Activated CD8-positive, alpha-beta memory T cell treated with anti-CD3 and anti-CD28 coated beads for 36 hours (primary cell): ENCODE measurements at regions not wholly inside any gene's neighbourhood (a gene's known extent, or its start where the extent isn't known, plus 50 kb on each side); places are given as distances from the start of the nearest gene placed in this dataset.

Experiments
- CTCF ChIA-PET: fragments of 350-600 bp; sonication (Branson Sonifier 250); formaldehyde crosslinking; loops from one replicate; lab custom pipeline; 2021; ENCODE audit warnings: antibody characterized with exemption; lab: Charles Lee
- POLR2A ChIA-PET: fragments of 350-600 bp; sonication (Branson Sonifier 250); formaldehyde crosslinking; loops from one replicate; lab custom pipeline; 2021; ENCODE audit warnings: antibody characterized with exemption; lab: Charles Lee

DNA sequence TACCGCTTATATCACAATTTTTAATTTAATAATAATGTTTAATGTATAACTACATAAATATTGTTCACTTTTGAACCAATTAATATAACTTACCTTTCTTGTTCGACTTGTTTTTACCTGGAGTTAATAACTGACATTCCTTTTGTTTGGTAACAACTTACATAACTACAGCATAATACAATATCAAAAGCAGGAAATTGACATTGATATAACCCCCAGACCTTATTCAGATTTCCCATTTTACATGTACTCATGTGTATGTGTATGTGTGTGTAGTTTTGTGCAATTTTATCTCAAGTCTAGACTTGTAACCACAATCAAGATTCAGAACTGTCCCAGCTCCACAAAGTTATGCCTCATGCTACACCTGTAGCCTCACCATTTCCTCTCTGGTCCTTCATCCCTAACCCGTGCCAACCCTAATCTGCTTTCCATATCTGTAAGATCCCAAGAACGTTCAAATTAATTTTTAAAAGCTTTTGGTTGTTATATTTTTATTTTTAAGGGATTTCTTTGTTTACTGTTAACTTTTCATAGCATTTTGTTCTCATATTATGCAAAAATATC lies 190.6 kb downstream of the MANEA start:
- CTCF ChIA-PET: interaction anchor here (0.6 kb wide), 1 partner anchor 1069 kb away, joined by 3 read pairs; no protein-coding TSS in a partner anchor

DNA sequence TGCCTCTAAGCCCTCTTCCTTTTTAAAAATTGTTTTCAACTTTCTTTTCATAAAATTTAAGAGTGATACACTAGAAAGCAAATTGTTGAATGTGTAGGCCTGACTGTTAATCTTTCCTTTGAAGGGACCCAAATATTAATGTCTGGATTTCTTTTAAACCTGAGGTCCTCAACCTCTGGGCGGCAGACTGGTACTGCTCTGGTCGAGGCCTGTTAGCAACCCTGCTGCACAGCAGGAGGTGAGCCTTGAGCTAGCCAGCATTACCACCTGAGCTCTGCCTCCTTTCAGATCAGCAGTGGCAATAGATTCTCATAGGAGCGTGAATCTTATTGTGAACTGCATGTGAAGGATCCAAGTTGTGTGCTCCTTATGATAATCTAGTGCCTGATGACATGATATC lies 191.2 kb downstream of the MANEA start:
- ChIA-PET POLR2A (no interaction called here), CTCF (no interaction called here)

More for the DNA sequence above, 190.6 kb downstream of the MANEA start:
- POLR2A ChIA-PET: no interaction called here

DNA sequence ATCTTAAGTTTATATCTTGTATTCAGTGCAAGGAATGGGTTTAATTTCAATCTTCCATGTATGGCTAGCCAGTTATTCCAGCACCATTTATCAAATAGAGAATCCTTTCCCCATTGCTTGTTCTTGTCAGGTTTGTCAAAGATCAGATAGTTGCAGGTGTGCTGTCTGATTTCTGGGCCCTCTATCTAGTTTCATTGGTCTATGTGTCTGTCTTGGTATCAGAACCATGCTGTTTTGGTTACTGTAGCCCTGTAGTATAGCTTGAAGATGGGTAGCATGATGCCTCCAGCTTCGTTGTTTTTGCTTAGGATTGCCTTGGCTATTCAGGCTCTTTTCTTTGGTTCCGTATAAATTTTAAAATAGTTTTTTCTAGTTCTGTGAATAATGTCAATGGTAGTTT lies 200.0 kb downstream of the MANEA start:
- ChIA-PET POLR2A (no interaction called here), CTCF (no interaction called here)

DNA sequence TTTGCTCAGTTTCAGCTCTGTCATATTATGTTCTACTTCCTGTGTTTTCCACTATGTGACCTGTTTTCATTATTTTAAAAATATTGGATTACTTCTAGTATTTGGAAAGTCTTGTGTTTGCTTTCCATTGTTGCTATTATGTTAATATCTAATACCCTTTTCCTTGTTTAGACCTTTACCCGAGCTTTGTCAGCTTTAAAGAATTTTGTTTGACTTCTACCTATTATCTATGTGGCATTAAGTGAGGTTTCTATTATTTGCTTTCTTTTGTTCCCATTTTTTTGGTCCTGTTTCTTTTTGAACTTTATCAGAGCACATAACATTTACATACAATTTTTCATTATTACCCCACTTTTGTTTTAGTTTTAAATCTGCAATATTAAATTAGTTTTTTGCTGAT lies 202.7 kb downstream of the MANEA start:
- POLR2A ChIA-PET: no interaction called here
- CTCF ChIA-PET: no interaction called here

GRCh38 chr6:95784019-95784418 lies 206.7 kb downstream of the MANEA start:
- CTCF ChIA-PET: no interaction called here
- POLR2A ChIA-PET: no interaction called here

- CTCF ChIA-PET: no interaction called here
- POLR2A ChIA-PET: no interaction called here
Measured at GRCh38 chr6:95784869-95785268, 207.5 kb downstream of the MANEA start.

DNA sequence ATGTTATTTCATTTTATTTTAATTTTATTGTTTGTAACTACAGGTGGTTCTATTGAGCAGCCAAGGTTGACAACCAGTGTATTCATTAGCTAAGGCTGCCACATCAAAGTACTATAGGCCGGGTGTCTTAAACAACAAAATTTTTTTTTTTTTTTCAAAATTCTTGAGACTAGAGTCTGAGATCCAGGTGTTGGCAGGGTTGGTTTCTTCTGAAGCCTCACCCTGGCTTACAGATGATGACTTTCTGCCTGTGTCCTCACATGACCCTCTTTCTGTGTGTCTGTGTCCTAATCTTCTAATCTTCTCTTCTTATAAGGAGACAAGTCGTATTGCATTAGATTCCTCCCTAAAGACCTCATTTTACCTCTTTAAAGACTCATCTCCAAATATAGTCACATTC lies 208.4 kb downstream of the MANEA start:
- ChIA-PET POLR2A (no interaction called here), CTCF (no interaction called here)

- POLR2A ChIA-PET: interaction anchor here (0.6 kb wide), 1 partner anchor 715 kb away, joined by 3 read pairs; no protein-coding TSS in a partner anchor
- CTCF ChIA-PET: no interaction called here
Measured at GRCh38 chr6:95786802-95787201, 209.5 kb downstream of the MANEA start.

DNA sequence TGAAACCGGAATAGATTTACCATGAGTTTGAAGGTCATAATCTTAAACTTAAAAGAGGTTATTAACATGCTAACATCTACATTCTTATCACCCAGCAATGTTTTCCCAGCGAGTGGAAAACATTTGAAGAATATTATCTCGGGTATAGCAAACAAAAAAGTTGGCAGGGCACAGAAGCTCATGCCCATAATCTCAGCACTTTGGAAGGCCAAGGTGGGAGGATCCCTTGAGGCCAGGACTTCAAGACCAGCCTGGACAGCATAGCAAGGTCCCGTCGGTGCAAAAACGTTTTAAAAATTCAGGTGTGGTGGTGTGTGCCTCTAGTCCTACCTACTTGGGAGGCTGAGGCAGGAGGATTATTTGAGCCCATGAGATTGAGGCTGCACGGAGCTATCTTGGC lies 213.5 kb downstream of the MANEA start:
- POLR2A ChIA-PET: no interaction called here

GRCh38 chr6:95794749-95795148 lies 217.4 kb downstream of the MANEA start:
- POLR2A ChIA-PET: no interaction called here

More for the DNA sequence above, 213.5 kb downstream of the MANEA start:
- CTCF ChIA-PET: no interaction called here

DNA sequence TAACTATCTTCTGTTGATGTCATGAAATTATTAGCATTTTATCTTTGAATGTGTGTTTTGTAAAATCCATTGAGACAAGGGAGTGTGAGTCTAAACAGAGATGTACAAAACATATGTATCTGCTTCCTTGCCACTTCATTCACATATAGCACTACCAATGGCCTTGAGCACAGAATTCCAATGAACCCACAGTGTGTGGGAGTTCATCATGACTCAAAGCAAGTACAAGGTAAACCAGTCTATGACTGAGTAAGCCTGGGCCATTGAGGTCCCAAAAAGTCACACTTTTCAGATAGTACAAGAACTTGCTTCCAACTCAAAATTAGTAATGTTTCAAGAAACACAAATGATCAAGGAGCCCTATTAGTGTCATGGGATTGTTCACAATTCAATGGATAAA lies 218.6 kb downstream of the MANEA start:
- ChIA-PET CTCF (no interaction called here), POLR2A (no interaction called here)

More at GRCh38 chr6:95794749-95795148, 217.4 kb downstream of the MANEA start:
- CTCF ChIA-PET: no interaction called here

- POLR2A ChIA-PET: no interaction called here
Measured at GRCh38 chr6:95797054-95797453, 218.7 kb upstream of the FUT9 start.

GRCh38 chr6:95802978-95803377 lies 212.8 kb upstream of the FUT9 start:
- ChIA-PET CTCF (no interaction called here), POLR2A (no interaction called here)

More at GRCh38 chr6:95797054-95797453, 218.7 kb upstream of the FUT9 start:
- CTCF ChIA-PET: no interaction called here

DNA sequence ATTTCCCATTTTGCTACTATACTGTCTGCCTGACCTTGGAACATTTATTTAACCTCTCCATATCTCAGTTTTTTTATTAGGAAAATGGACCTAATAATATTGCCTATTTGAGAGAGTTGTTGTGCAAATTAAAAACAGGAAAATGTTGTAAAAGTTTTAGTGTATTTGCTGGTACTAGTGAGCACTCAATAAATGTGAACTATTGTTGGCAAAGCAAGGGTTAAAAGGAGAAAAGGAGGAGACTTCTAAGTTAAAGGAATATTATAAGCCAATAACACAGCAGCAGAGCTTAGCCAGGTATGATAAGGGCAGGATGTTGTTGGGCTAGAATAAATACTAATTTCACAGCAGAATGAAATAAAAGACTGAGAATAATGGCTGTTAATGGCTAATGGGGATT lies 211.9 kb upstream of the FUT9 start:
- CTCF ChIA-PET: no interaction called here
- POLR2A ChIA-PET: no interaction called here

DNA sequence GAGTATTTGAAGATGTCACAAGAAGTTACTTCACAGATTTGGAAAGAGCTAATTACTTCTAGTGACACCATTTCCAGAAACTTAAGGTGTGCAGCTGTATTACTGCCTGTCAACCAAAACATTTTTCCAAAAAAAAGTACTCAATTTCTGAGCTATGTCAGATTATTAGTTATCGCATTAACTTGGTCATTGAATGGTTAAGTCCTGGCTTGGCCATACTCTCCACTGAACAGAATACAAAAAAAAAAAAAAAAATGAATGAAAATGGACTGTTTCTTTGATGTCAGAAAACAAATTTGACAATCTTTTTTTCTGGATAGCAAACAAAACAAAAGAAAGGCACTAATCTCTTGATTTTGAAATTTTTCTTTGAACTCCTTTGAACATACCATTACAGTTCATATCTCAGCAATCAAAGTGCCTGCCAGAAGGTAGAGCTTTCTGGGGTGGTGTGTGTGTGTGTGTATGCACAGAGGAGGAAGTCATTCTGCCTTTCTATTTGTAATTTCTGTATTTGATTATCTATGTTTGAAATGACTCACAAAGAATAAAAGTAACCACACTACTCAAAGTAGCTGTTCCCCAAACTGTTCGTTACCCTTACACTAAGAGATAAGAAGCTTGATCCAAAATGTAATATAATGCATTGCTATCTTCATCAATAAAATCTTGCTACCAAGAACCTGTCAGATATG lies 210.8 kb upstream of the FUT9 start:
- ChIA-PET CTCF (no interaction called here), POLR2A (no interaction called here)

DNA sequence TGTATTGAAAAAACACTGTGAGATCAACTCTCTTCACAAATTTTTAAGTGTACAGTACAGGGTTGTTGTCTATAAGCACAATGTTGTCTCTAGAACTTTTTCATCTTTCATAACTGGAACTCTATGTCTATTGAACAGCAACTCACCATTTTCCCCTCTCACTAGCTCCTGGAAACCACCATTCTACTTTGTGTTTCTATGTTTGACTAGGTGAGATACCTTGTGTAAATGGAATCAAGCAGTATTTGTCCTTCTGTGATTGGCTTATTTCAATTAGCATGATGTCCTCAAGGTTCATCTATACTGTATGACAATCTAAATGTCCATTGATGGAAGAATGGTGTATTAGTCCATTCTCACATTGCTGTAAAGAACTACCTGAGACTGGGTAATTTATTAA lies 210.1 kb upstream of the FUT9 start:
- ChIA-PET POLR2A (no interaction called here), CTCF (no interaction called here)

GRCh38 chr6:95815389-95816056 lies 200.3 kb upstream of the FUT9 start:
- POLR2A ChIA-PET: no interaction called here
- CTCF ChIA-PET: no interaction called here

- CTCF ChIA-PET: no interaction called here
- POLR2A ChIA-PET: no interaction called here
Measured at GRCh38 chr6:95819461-95819860, 196.3 kb upstream of the FUT9 start.

DNA sequence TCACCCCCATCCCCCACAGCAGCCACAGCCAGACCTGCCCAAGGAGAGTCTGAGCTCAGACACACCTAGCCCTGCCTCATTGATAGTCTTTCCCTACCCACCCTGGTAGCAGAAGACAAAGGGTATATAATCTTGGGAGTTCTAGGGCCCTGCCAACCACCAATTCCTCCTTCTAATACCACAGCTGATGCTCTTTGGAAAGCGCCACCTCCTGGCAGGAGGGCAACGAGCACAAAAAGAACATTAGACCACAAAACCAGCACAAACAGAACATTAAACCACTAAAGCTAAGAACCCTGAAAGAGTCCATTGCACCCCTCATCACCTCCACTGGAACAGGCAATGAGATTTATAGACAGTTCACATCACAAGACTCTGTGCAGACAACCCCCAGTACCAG lies 195.8 kb upstream of the FUT9 start:
- CTCF ChIA-PET: interaction anchor here (0.6 kb wide), 1 partner anchor 253 kb away, joined by 4 read pairs; no protein-coding TSS in a partner anchor
- POLR2A ChIA-PET: no interaction called here

DNA sequence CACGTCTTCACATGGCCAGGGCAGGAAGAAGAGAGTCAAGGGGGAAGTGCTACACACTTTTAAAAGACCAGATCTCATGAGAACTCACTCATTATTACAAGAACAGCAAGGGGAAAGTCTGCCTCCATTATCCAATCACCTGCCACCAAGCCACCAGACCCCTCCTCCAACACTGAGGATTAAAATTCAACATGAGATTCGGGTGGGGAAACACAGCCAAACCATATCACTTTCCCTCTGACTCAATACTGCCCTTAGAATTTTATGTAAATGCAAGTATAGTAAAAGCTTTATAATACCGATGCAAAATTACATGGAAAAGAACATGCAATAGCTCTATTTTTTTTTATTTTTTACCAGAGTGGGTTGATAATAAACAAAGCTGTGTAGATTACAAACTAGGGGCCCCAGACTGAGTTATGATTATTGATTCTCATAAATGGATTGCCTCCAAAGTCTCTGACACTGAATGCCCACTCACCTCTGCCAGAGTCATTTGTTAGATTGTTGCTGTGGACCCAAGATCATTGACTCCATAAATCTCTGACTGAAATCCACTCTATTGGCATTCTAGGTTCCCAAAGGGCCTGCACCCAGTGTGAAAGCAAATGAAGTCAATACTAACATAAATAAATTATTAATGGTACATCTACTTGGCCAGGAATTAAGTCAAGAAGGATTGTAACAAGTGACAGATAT lies 184.8 kb upstream of the FUT9 start:
- ChIA-PET CTCF (no interaction called here), POLR2A (no interaction called here)
